Liver (tissue), 3 donors: ENCODE measurements at regions not wholly inside any gene's neighbourhood (a gene's known extent, or its start where the extent isn't known, plus 50 kb on each side); places are given as distances from the start of the nearest gene placed in this dataset.

Experiments
- TAF1 ChIP-seq: conservative IDR thresholded peaks from 2 replicates; pipeline ENCODE4 v1.6.1; 2016; ENCODE audit warnings: antibody characterized with exemption, mild to moderate bottlenecking
- TF ChIP-seq, protein P1 (sequence below): fragments of 150-350 bp; IDR thresholded peaks from 2 replicates; pipeline ENCODE4 v1.5.1; 2017; ENCODE audit warnings: improper control_type of control experiment, low read depth, low read length; ENCODE audit not compliant: missing input control
- TF ChIP-seq, protein P2 (sequence below): IDR thresholded peaks from 2 replicates; pipeline ENCODE4 v1.6.1; 2016; ENCODE audit warnings: antibody characterized with exemption, mild to moderate bottlenecking
- TF ChIP-seq, protein P3 (sequence below): IDR thresholded peaks from 2 replicates; pipeline ENCODE4 v1.6.1; 2016; ENCODE audit warnings: antibody characterized with exemption
- donor health status: healthy.
- donor health status: healthy.

DNA sequence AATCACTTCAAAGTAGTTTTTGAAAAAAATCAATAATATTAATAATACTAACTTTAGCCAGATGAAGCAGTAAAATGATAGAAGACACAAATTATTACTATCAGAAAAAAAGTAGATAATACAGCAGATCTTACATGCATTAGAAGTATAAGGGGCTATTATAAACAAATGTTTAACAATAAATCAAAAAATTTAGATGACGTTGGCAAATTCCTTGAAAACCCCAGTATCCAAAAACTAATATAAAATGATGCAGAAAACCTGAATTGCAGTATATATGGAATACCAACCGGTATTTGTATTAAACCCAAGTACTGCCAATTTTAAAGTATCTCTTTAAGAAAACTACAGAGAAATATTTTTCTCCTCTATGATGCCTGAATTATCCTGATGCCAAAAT is 573.3 kb upstream of the CTNND2 start:
- TF ChIP-seq, protein P1, sequence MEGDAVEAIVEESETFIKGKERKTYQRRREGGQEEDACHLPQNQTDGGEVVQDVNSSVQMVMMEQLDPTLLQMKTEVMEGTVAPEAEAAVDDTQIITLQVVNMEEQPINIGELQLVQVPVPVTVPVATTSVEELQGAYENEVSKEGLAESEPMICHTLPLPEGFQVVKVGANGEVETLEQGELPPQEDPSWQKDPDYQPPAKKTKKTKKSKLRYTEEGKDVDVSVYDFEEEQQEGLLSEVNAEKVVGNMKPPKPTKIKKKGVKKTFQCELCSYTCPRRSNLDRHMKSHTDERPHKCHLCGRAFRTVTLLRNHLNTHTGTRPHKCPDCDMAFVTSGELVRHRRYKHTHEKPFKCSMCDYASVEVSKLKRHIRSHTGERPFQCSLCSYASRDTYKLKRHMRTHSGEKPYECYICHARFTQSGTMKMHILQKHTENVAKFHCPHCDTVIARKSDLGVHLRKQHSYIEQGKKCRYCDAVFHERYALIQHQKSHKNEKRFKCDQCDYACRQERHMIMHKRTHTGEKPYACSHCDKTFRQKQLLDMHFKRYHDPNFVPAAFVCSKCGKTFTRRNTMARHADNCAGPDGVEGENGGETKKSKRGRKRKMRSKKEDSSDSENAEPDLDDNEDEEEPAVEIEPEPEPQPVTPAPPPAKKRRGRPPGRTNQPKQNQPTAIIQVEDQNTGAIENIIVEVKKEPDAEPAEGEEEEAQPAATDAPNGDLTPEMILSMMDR, result no peak
- TF ChIP-seq, protein P2, sequence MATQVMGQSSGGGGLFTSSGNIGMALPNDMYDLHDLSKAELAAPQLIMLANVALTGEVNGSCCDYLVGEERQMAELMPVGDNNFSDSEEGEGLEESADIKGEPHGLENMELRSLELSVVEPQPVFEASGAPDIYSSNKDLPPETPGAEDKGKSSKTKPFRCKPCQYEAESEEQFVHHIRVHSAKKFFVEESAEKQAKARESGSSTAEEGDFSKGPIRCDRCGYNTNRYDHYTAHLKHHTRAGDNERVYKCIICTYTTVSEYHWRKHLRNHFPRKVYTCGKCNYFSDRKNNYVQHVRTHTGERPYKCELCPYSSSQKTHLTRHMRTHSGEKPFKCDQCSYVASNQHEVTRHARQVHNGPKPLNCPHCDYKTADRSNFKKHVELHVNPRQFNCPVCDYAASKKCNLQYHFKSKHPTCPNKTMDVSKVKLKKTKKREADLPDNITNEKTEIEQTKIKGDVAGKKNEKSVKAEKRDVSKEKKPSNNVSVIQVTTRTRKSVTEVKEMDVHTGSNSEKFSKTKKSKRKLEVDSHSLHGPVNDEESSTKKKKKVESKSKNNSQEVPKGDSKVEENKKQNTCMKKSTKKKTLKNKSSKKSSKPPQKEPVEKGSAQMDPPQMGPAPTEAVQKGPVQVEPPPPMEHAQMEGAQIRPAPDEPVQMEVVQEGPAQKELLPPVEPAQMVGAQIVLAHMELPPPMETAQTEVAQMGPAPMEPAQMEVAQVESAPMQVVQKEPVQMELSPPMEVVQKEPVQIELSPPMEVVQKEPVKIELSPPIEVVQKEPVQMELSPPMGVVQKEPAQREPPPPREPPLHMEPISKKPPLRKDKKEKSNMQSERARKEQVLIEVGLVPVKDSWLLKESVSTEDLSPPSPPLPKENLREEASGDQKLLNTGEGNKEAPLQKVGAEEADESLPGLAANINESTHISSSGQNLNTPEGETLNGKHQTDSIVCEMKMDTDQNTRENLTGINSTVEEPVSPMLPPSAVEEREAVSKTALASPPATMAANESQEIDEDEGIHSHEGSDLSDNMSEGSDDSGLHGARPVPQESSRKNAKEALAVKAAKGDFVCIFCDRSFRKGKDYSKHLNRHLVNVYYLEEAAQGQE, result no peak
- no peak for TF ChIP-seq TAF1
- TF ChIP-seq, protein P3, sequence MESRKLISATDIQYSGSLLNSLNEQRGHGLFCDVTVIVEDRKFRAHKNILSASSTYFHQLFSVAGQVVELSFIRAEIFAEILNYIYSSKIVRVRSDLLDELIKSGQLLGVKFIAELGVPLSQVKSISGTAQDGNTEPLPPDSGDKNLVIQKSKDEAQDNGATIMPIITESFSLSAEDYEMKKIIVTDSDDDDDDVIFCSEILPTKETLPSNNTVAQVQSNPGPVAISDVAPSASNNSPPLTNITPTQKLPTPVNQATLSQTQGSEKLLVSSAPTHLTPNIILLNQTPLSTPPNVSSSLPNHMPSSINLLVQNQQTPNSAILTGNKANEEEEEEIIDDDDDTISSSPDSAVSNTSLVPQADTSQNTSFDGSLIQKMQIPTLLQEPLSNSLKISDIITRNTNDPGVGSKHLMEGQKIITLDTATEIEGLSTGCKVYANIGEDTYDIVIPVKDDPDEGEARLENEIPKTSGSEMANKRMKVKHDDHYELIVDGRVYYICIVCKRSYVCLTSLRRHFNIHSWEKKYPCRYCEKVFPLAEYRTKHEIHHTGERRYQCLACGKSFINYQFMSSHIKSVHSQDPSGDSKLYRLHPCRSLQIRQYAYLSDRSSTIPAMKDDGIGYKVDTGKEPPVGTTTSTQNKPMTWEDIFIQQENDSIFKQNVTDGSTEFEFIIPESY, result no peak
